HG03571 (cell line): ENCODE measurements at regions not wholly inside any gene's neighbourhood (a gene's known extent, or its start where the extent isn't known, plus 50 kb on each side); places are given as distances from the start of the nearest gene placed in this dataset.

Experiments
- ATAC-seq: cut with Tn5 transposase; IDR thresholded peaks from one replicate; pipeline ENCODE4 v1.9.1; 2021; ENCODE audit not compliant: unreplicated experiment

- no peak for ATAC-seq
Measured at GRCh38 chr14:54125109-54125508, 168.5 kb upstream of the BMP4 start.

DNA sequence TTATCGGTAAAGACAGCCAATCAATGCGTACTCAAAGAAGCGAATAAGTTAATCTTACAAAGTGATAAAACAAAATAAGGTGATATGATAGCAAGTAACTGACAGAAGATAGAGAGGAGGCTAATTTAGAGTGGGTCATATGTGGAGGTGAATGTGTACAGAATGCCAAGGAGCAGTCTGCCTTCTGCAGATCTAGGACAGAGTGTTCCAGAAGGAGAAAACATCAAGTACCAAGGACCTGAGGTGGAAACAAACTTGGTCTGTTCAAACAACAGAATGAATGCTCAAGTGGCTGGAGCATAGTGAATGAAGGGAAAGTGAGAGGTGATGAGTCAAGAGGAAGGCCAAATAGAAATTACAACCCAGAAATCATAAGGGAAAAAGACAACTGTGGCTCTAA lies 170.3 kb upstream of the BMP4 start:
- no peak for ATAC-seq

DNA sequence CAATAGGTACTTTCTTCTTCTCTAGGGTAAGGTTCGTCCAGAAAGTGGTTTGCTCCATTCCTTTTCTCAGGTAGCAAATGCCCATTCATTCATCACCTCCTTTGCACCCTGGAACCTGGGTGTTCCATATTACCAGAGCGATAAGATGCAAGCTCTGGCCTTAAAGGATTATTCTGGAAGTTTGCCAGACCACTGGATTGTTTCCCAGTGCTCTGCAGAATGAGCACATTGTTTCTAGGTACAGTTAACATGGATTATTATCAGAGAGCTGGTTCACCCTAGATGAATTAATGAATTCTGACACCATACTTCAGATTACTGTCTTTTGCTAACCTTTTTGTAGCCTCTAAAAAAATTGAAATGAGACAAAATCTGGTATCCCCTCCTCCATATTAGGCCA lies 170.9 kb upstream of the BMP4 start:
- no peak for ATAC-seq

GRCh38 chr14:54129850-54130640 lies 173.4 kb upstream of the BMP4 start:
- ATAC-seq: no peak

DNA sequence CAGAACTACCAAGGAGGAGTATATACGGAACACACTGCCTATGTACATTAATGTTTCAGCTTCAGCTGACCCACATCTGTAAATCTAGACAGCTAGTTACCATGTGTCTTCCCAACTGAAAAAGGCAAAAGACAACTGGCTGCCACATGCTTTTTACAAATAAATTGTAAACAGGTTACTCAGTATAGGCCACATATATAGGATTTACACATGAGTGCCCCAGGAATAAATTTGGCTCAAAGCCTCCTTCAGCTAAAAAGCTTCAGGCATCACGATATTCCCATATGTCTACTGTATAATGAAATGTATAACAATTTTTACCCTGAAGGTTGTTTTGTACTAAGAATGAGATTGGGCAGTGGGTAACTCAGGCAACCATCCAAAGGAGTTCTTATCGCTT lies 175.9 kb upstream of the BMP4 start:
- ATAC-seq: no peak

GRCh38 chr14:54133896-54134295 lies 177.3 kb upstream of the BMP4 start:
- no peak for ATAC-seq

DNA sequence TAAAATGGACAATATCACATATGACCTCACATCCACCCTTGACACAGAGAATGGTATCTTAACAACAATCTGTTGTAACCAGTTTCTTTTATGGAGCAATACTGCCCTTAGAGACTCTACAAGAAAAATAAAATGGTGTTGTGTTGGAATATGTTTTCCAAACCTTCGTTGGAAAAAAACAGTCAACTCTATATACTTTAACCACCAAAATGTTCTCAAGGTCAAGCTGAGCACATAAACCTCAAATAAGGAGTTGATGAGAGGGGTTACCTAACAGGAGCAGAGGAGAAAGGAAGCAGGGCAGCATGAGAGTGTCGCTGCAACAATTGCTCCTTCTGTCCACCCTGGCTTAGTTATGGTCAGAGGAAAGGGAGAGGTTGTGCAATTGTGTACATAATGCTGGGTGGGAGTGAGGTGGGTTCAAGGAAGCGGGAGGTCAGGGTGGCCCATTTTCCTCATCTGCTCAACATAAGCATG lies 179.2 kb upstream of the BMP4 start:
- ATAC-seq: no peak

DNA sequence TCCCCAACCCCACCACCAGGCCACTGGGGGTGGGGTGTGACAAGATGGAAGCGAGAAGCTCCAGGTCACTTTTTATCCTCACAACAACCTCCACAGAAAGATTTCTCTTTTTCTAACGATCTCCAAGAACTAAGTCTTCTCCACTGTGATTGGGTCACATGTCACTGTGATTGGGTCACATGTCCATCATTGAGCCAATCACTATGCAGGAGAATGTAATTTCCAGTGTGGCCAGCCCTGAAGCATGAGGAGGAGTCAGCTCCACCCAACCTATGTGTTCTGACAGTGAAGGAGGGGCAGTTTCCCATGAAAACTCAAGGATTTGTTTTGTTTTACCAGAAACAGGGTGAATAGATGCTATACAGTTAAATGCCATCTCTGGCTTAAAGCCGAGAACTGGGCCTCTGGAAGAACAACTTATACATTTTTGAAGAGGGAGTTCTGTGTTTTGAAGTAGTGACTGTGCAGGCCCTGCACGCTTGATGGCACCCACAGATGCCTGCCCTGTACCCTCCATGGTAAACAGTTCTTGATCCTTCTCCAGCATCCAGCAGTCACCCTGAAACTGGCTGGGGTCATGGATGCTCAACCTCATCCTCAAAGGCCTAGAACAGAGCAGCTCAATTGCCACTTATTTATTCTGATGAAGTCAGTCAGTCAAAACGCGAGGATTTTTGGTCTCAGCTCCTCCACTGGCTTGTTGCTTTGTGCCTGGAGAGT lies 180.4 kb upstream of the BMP4 start:
- no peak for ATAC-seq

DNA sequence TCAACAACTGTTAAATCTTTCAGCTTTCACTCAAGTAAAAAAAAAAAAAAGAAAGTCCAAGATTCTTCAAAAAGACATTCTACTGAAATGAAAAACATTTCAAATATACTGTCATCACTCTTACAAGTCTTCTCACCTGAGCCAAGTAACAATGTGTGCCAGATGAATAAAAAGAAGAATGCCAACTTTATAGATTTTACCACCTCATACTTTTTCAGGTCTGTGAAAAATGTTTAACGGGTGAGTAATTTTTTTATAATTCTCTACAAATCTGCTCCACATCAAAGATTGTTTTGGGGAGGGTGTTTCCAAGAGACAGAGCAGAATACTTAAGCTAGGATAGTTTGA lies 181.0 kb upstream of the BMP4 start:
- no peak for ATAC-seq

GRCh38 chr14:54138024-54138353 lies 181.4 kb upstream of the BMP4 start:
- no peak for ATAC-seq

- no peak for ATAC-seq
Measured at GRCh38 chr14:54138354-54139038, 181.9 kb upstream of the BMP4 start.

DNA sequence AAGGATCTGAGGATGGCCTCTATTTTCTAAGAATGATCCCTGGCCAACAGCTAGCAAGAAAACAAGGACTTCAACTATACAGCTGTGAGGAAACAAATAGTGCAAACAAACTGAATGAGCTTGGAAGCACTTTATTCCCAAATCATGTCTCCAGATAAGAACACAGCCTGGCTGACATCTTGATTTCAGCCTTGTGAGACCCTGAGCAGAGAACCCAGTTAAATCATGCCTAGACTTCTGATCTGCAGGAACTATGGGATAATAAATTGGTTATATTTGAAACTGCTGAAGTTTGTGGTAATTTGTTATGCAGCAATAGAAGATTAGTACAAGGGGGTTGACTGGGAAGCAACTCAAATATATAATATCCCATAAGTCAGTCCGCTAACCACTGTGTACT lies 183.9 kb upstream of the BMP4 start:
- no peak for ATAC-seq

DNA sequence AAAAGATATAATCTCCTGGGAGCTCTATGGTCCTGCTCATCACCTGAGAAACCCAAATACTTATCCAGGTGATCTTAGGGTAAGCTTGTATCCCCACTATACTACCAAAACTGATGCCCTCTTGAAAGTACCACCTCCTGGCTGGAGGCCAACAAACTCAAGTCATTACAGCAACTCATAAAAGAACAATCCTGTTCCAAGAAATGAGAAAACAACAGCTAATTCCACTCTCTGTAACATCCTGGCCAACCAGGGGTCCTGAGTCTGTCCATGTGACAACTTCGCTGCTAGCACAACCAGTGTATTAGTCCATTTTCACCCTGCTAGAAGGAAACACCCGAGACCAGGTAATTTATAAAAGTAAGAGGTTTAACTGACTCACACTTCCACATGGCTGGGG lies 190.0 kb upstream of the BMP4 start:
- ATAC-seq: no peak

DNA sequence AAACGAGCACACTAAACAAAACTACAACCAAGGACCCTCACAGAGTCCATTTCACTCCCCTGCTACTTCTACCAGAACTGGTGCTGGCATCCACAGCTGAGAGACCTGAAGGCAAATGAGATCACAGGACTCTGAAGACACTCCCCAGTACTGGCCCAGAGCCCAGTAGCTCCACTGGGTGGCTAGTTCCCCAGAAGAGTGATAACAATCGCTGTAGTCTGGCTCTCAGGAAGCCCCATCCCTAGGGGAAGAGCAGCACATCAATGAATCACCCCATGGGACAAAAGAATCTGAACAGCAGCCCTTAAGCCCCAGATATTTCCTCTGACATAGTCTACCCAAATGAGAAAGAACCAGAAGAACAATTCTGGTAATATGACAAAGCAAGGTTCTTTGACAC lies 190.7 kb upstream of the BMP4 start:
- ATAC-seq: no peak

- ATAC-seq: no peak
Measured at GRCh38 chr14:54147758-54148157, 191.1 kb upstream of the BMP4 start.

DNA sequence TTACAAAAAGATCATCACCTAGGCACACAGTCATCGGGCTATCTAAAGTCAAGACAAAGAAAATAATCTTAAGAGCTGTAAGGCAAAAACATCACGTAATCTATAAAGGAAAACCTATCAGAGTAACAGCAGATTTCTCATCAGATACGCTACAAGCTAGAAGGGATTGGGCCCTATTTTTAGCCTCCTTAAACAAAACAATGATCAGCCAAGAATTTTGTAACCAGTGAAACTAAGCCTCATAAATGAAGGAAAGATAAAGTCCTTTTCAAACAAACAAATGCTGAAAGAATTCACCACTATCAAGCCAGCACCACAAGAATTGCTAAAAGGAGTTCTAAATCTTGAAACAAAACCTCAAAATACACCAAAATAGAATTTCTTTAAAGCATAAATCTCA lies 191.6 kb upstream of the BMP4 start:
- ATAC-seq: no peak

DNA sequence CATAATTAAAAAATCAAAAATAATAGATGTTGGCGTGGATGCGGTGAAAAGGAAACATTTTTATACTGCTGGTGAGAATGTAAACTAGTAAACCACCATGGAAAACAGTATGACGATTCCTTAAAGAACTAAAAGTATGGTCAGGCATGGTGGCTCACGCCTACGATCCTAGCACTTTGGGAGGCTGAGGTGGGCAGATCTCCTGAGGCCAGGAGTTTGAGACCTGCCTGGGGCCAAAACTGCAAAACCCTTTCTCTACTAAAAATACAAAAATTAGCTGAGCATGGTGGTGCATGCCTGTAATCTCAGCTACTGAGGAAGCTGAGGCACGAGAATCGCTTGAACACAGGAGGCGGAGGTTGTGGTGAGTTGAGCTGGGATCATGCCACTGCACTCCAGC lies 195.7 kb upstream of the BMP4 start:
- no peak for ATAC-seq

DNA sequence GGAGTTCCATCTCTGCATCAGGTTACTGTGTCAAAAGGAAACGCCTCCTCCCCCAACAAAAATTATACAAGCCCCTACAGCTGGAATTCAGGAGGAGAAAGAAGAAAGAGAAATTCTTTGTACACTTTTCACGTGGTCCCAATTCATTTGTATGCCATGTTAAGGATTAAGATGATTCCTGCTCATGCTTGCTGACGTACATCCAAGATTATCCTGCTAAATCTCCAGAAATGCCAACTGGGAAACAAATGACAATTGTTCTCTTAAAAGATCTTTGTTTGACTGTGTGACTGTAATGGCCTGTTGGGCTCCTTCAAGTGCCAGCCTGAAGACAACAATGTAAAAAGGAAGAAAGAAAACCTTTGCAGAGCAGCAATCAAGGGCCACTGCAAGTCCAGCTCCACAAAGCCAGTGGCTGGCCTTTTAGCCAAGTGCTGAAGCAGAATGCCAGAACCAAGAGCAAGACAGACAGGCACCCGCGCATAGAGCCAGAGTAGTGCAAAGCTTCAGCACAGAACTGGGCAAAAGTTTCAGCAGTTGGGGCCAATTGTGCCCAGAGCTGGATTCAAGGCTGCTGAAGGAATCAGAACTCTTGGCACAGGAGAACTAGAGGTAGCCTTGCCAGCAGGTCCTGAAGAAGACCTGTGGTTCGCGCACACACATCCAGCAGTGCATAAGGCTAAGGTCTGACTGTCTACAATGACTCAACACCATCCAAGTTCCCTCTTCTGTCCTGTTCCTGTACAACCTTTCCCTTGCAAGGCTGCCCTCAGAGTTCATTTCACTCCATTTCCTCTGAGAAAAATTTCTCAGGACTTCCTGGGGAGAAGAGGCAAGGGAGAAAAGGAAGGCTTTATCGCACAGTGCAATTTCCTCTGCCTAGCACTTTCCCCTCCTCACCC lies 209.7 kb upstream of the BMP4 start:
- no peak for ATAC-seq

GRCh38 chr14:54168489-54168888 lies 211.9 kb upstream of the BMP4 start:
- no peak for ATAC-seq

GRCh38 chr14:54169254-54169924 lies 212.8 kb upstream of the BMP4 start:
- ATAC-seq: no peak

DNA sequence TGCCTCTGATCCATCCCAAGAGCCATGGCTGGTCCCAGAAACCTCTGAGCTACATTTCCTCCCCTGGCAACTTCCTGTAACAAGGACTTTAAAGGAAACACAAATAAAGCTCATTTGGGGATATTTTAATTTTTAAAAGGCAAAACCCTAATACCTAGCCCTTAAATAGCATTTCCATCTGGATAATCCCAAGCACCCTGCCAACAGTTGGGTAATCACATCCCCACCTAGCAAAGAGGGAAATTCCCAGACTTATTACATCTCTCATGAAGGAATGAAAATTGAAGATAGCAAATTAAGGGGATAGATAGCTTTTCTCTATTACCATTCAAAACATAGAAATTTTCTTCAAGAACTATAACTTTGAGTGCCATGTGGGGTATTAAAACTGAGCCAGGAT lies 213.7 kb upstream of the BMP4 start:
- no peak for ATAC-seq
